Effector memory CD8-positive, alpha-beta T cell (primary cell): ENCODE measurements at regions not wholly inside any gene's neighbourhood (a gene's known extent, or its start where the extent isn't known, plus 50 kb on each side); places are given as distances from the start of the nearest gene placed in this dataset.
"Not testable (repeated sequence)": the region's sequence is repeated elsewhere in the genome, so short reads cannot be mapped to it uniquely, and the experiment has no call there.

ENCODE experiments used
- ATAC-seq: fragments of 150-1000 bp; cut with Tn5 transposase; replicated peaks from 2 replicates; pipeline ENCODE4 v1.10.0; 2021; ENCODE audit warnings: mild to moderate bottlenecking, moderate library complexity
- DNase-seq, 3 experiments: peaks; one replicate each; pipeline ENCODE4 v3.0.0; 2021
- H3K27ac Mint-ChIP-seq, 2 donors: one replicate each; pipeline ENCODE4 v1.8.0; 2022; ENCODE audit warnings: mild to moderate bottlenecking in 2 of 2, mixed read lengths in 2 of 2, moderate library complexity in 2 of 2
- H3K27me3 Mint-ChIP-seq, 2 donors: one replicate each; pipeline ENCODE4 v1.8.0; 2022; ENCODE audit warnings: mixed read lengths in 2 of 2
- H3K36me3 Mint-ChIP-seq: one replicate; pipeline ENCODE4 v1.8.0; 2022; ENCODE audit warnings: mild to moderate bottlenecking, moderate library complexity, mixed read lengths; ENCODE audit not compliant: insufficient read depth
- H3K4me1 Mint-ChIP-seq, 2 donors: one replicate each; pipeline ENCODE4 v1.8.0; 2022; ENCODE audit warnings: low read depth in 2 of 2, mixed read lengths in 2 of 2
- H3K4me3 Mint-ChIP-seq, 2 donors: one replicate each; pipeline ENCODE4 v1.8.0; 2022; ENCODE audit warnings: mild to moderate bottlenecking in 2 of 2, mixed read lengths in 2 of 2, moderate library complexity in 2 of 2
- H3K9me3 Mint-ChIP-seq, 2 donors: one replicate each; pipeline ENCODE4 v1.8.0; 2022; ENCODE audit warnings: mixed read lengths in 2 of 2

DNA sequence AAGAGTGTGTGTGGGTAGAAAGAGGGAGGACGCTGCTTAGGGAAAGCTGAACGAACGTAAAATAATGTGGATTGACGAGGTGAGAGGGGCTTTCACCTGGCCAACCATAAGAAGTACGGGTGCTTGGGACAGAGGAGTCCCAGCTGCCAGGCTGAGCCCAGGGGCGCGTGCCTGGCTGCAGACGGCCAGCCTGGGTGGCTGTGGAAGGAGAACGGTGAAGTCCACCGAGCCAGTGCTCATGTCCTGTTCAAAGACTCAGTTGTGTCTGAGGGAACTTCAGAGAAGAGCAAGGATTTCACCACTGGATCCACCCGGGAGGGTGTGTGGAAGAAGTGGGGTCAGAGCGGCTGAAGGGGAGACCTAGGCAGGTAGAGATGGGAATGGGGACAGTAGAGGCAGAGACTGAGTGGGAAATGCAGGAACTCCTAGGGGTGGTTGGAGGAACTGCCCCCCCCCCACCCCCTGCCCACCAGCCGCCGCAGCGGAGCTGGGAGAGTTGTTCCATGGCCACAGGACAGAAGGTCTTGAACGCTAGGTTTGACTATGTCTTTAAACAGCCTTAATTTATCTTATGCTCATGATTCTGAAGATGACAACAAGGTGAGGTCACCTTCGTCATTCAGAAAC is 68.1 kb upstream of the TBXT start:
- no peak for ATAC-seq
- H3K27me3 Mint-ChIP-seq: peaks cover 19 to 52% of the 10 kb centered on the region in 2 donors
- peak overlapping the region in 1 of 2 donors; percentile 76 for H3K27ac Mint-ChIP-seq

GRCh38 chr6:166231181-166231580 is 63.5 kb upstream of the TBXT start:
- H3K27ac Mint-ChIP-seq, H3K36me3 Mint-ChIP-seq, DNase-seq, H3K9me3 Mint-ChIP-seq, H3K4me3 Mint-ChIP-seq, ATAC-seq: not testable (repeated sequence)
- peaks cover 10 to 14% of the 10 kb centered on the region in 2 donors for H3K4me1 Mint-ChIP-seq
- peaks cover 46 to 63% of the 10 kb centered on the region in 2 donors for H3K27me3 Mint-ChIP-seq

More for the DNA sequence above, 68.1 kb upstream of the TBXT start:
- Mint-ChIP-seq H3K9me3 (no peaks in the 10 kb centered on the region), H3K4me1 (peaks cover 10 to 13% of the 10 kb centered on the region in 2 donors), H3K36me3 (peaks cover 3% of the 10 kb centered on the region), H3K4me3 (peak overlapping the region; percentile 64 to 78)
- DNase-seq: no peak

DNA sequence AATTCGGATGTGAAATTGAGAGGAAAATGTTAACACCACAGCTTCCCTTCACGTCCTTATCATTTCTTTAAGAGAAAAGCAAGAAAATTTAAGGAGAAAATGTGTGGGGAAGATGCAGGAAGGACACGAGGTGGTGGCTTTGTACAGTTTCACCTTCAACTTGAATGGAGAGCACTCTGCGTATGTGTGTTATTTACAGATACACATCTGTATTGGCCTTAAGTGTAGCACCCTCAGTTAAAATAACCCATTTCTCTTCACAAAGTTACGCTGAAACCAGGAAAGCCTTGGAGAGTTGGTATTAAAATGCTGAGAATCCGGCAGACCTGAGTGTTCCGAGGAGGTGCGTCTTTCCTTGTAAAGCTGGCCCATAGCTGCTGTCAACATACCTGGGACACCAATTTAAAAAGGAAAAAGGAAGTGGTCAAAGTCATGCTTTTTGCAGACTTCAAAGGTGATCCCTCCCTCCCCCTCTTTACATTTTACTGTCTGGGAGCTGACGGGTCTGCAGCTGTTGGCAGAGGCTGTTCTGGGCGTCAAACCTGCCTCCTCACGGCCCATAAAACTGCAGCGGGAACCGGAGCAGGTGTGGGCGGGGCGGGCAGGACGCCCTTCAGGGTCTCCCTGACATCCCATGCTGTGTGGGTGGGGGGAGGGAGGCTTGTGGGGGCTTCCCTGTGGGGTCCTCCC is 61.3 kb upstream of the TBXT start:
- Mint-ChIP-seq H3K9me3 (no peaks in the 10 kb centered on the region), H3K36me3 (peaks cover 3% of the 10 kb centered on the region), H3K4me1 (peaks cover 0 to 3% of the 10 kb centered on the region in 2 donors), H3K27me3 (peaks cover 56 to 73% of the 10 kb centered on the region in 2 donors), H3K4me3 (no peak overlapping the region), H3K27ac (no peak overlapping the region)
- peak; percentile 37 for ATAC-seq
- DNase-seq: no peak

DNA sequence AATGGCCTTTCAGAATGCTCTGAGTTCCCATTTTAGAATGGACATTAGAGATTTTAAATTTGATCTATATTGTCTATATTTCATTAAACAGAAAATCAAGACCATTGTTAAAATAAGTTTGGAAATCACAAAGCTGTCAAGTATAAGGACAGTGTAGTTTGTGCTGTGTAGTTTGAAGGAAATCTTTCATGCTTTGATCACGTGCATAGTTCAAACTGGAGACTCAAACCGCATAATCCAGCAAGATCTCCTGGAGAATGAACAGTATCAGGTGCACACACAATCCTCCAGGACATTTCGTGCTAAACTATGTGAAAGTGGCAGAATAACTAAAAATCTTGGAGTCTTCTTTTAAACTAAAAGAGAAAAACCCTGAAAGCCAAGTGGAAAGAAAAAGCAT is 60.8 kb upstream of the TBXT start:
- ATAC-seq: no peak
- Mint-ChIP-seq H3K36me3 (peaks cover 3% of the 10 kb centered on the region), H3K4me1 (peaks cover 0 to 3% of the 10 kb centered on the region in 2 donors), H3K4me3 (no peak overlapping the region), H3K27ac (no peak overlapping the region), H3K9me3 (no peaks in the 10 kb centered on the region), H3K27me3 (peaks cover 61 to 78% of the 10 kb centered on the region in 2 donors)
- no peak for DNase-seq

DNA sequence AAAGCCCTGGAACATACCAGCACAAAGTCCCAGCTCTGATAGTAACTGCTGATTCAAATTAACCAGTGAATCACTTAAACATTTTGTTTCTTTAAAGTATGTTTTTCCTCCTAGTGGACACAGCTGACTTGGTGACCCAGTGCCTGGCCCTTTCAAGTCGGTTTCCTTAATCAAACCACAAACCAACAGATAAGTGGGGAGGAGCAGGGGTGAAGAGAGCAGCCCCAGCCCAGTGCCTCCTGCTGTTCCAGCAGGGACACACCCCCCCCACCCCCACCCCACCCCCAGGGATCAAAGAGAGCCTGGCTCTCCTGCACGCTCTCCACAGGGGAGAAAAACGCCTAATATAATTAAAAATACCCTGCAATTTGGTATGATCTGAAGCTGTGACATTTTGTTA is 55.4 kb upstream of the TBXT start:
- H3K27me3 Mint-ChIP-seq: peaks cover 57 to 69% of the 10 kb centered on the region in 2 donors
- no peak for ATAC-seq
- peaks cover 5% of the 10 kb centered on the region for H3K36me3 Mint-ChIP-seq
- H3K4me1 Mint-ChIP-seq: peaks cover 12 to 16% of the 10 kb centered on the region in 2 donors
- no peaks in the 10 kb centered on the region for H3K9me3 Mint-ChIP-seq
- DNase-seq: no peak
- H3K4me3 Mint-ChIP-seq: no peak overlapping the region
- H3K27ac Mint-ChIP-seq: no peak overlapping the region

DNA sequence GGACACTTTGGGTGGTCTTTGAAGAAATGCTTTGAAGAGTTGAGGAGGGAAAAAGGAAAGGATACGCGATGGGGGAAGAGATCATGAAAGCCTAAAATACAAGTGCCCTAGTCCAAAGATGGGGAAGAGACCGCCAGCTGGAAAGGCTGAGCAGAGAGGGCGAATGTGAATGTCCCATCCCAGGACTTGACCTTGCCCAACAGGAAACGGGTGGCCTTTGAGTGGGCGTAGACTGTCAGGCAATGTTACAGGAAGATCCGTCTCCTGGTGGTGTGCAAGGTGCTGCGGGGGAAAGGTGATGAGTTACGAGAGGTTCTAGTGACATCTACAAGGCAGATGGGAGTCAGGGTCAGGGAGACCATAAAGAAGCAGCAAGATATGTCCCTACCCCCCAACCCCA is 55.0 kb upstream of the TBXT start:
- ATAC-seq (no peak), DNase-seq (no peak)
- H3K4me3 Mint-ChIP-seq: no peak overlapping the region
- peaks cover 55 to 65% of the 10 kb centered on the region in 2 donors for H3K27me3 Mint-ChIP-seq
- no peak overlapping the region for H3K27ac Mint-ChIP-seq
- H3K4me1 Mint-ChIP-seq: peaks cover 12 to 16% of the 10 kb centered on the region in 2 donors
- H3K9me3 Mint-ChIP-seq: no peaks in the 10 kb centered on the region
- H3K36me3 Mint-ChIP-seq: peaks cover 5% of the 10 kb centered on the region

DNA sequence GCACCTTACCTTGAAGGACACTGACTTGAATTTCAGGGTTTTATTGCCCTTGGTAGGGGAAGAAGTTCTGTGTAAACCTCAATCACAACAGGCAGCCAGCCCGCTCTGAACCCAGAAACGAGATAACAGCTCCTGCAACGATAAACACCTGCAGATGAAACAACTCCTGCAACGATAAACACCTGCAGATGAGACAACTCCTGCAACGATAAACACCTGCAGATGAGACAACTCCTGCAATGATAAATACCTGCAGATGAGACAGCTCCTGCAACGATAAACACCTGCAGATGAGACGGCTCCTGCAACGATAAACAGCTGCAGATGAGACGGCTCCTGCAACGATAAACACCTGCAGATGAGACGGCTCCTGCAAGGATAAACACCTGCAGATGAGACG is 54.0 kb upstream of the TBXT start:
- H3K36me3 Mint-ChIP-seq: peaks cover 5% of the 10 kb centered on the region

GRCh38 chr6:166221040-166221439 is 53.4 kb upstream of the TBXT start:
- no peaks in the 10 kb centered on the region for H3K9me3 Mint-ChIP-seq
- peaks cover 12 to 16% of the 10 kb centered on the region in 2 donors for H3K4me1 Mint-ChIP-seq
- DNase-seq (peak; percentile 17 to 25 (median 20)), ATAC-seq (peak; percentile 97)
- H3K27me3 Mint-ChIP-seq: peaks cover 48 to 49% of the 10 kb centered on the region in 2 donors
- no peak overlapping the region for H3K27ac Mint-ChIP-seq
- peak overlapping the region in 1 of 2 donors; percentile 44 for H3K4me3 Mint-ChIP-seq
- H3K36me3 Mint-ChIP-seq: peaks cover 5% of the 10 kb centered on the region

More for the DNA sequence above, 54.0 kb upstream of the TBXT start:
- no peaks in the 10 kb centered on the region for H3K9me3 Mint-ChIP-seq
- H3K27ac Mint-ChIP-seq: no peak overlapping the region
- H3K4me1 Mint-ChIP-seq: peaks cover 12 to 16% of the 10 kb centered on the region in 2 donors
- ATAC-seq (no peak), DNase-seq (no peak)
- H3K4me3 Mint-ChIP-seq: no peak overlapping the region
- H3K27me3 Mint-ChIP-seq: peaks cover 53 to 55% of the 10 kb centered on the region in 2 donors
